Loucy (cell line): ENCODE measurements at regions not wholly inside any gene's neighbourhood (a gene's known extent, or its start where the extent isn't known, plus 50 kb on each side); places are given as distances from the start of the nearest gene placed in this dataset.

ENCODE experiments used
- H2AFZ ChIP-seq: fragments of 200-600 bp; sonication (generic); 2 replicates; pipeline ENCODE4 v1.6.0; 2016; ENCODE audit warnings: antibody characterized with exemption, mild to moderate bottlenecking, low read length, moderate library complexity
- H3F3A ChIP-seq: fragments of 200-600 bp; 2 replicates; pipeline ENCODE4 v1.6.0; 2016; ENCODE audit warnings: antibody characterized with exemption, low read depth, mild to moderate bottlenecking
- H3K27me3 ChIP-seq: fragments of 200-600 bp; sonication (generic); 2 replicates; pipeline ENCODE4 v1.6.1; 2014; ENCODE audit warnings: low read length, mild to moderate bottlenecking; ENCODE audit not compliant: insufficient read depth, poor library complexity, severe bottlenecking
- H3K36me3 ChIP-seq: fragments of 200-600 bp; sonication (generic); 2 replicates; pipeline ENCODE4 v1.6.1; 2016; ENCODE audit warnings: low read length; ENCODE audit not compliant: insufficient read depth
- H3K4me1 ChIP-seq: fragments of 200-600 bp; sonication (generic); 2 replicates; pipeline ENCODE4 v1.5.1; 2014; ENCODE audit warnings: low read length, mild to moderate bottlenecking; ENCODE audit not compliant: insufficient read depth, poor library complexity, severe bottlenecking
- H3K4me2 ChIP-seq: fragments of 200-600 bp; sonication (generic); 2 replicates; pipeline ENCODE4 v1.6.0; 2014; ENCODE audit warnings: antibody characterized with exemption, low read length, low read depth, mild to moderate bottlenecking; ENCODE audit not compliant: poor library complexity, severe bottlenecking
- H3K4me3 ChIP-seq: fragments of 200-600 bp; sonication (generic); 2 replicates; pipeline ENCODE4 v1.5.1; 2014; ENCODE audit warnings: low read length, mild to moderate bottlenecking, mixed read lengths; ENCODE audit not compliant: poor library complexity, severe bottlenecking
- H3K79me2 ChIP-seq: fragments of 200-600 bp; sonication (generic); 2 replicates; pipeline ENCODE4 v1.6.1; 2014; ENCODE audit warnings: low read length; ENCODE audit not compliant: insufficient read depth
- H3K9ac ChIP-seq: fragments of 200-600 bp; sonication (generic); 2 replicates; pipeline ENCODE4 v1.6.0; 2014; ENCODE audit warnings: mild to moderate bottlenecking, low read depth, low read length, moderate library complexity; ENCODE audit not compliant: poor library complexity, severe bottlenecking
- H3K9me2 ChIP-seq: fragments of 200-600 bp; sonication (generic); replicated peaks from 2 replicates; pipeline ENCODE4 v1.6.1; 2016; ENCODE audit warnings: low read depth, low read length, mixed read lengths
- H3K9me3 ChIP-seq: fragments of 200-600 bp; sonication (generic); 2 replicates; pipeline ENCODE4 v1.6.1; 2014; ENCODE audit warnings: mild to moderate bottlenecking, antibody characterized with exemption, low read length, low read depth; ENCODE audit not compliant: insufficient read depth
- H4K20me1 ChIP-seq: fragments of 200-600 bp; sonication (generic); 2 replicates; pipeline ENCODE4 v1.6.0; 2014; ENCODE audit warnings: antibody characterized with exemption, low read length, mild to moderate bottlenecking; ENCODE audit not compliant: insufficient read depth, poor library complexity, severe bottlenecking
- CTCF ChIP-seq: fragments of 200-600 bp; sonication (generic); conservative IDR thresholded peaks from 2 replicates; pipeline ENCODE4 v1.5.1; 2014; ENCODE audit warnings: mild to moderate bottlenecking, antibody characterized with exemption, low read length
- EZH2phosphoT487 ChIP-seq: fragments of 200-600 bp; IDR thresholded peaks from 2 replicates; pipeline ENCODE4 v1.6.1; 2018; ENCODE audit warnings: antibody characterized with exemption, mild to moderate bottlenecking, moderate library complexity, borderline replicate concordance

- Histone ChIP-seq H3K36me3 (no peaks in the 10 kb centered on the region), H3K79me2 (no peaks in the 10 kb centered on the region), H3F3A (no peaks in the 10 kb centered on the region), H3K4me2 (no peak overlapping the region), H2AFZ (no peak overlapping the region), H3K27me3 (no peaks in the 10 kb centered on the region), H3K9ac (no peak overlapping the region), H4K20me1 (no peaks in the 10 kb centered on the region), H3K4me3 (no peak overlapping the region), H3K9me2 (no peaks in the 10 kb centered on the region), H3K4me1 (no peaks in the 10 kb centered on the region), H3K9me3 (no peaks in the 10 kb centered on the region)
- TF ChIP-seq EZH2phosphoT487 = no peak
These were observed 459.0 kb downstream of the KLF5 start for GRCh38 chr13:73517766-73518165.

- Histone ChIP-seq H3K9me3 (no peaks in the 10 kb centered on the region), H3K4me2 (no peak overlapping the region)
These were observed 457.9 kb downstream of the KLF5 start for GRCh38 chr13:73516731-73517130.

GRCh38 chr13:73514208-73514607 is 455.4 kb downstream of the KLF5 start:
- no peak overlapping the region for H3K9ac ChIP-seq
- no peaks in the 10 kb centered on the region for H4K20me1 ChIP-seq
- H3F3A ChIP-seq = no peaks in the 10 kb centered on the region
- H3K36me3 ChIP-seq = no peaks in the 10 kb centered on the region
- H3K9me2 ChIP-seq = no peaks in the 10 kb centered on the region
- no peaks in the 10 kb centered on the region for H3K4me1 ChIP-seq
- no peak overlapping the region for H3K4me2 ChIP-seq
- no peaks in the 10 kb centered on the region for H3K9me3 ChIP-seq
- H2AFZ ChIP-seq = no peak overlapping the region
- H3K27me3 ChIP-seq = no peaks in the 10 kb centered on the region
- TF ChIP-seq EZH2phosphoT487 (no peak), CTCF (no peak)
- H3K4me3 ChIP-seq = no peak overlapping the region
- no peaks in the 10 kb centered on the region for H3K79me2 ChIP-seq

More at GRCh38 chr13:73516731-73517130, 457.9 kb downstream of the KLF5 start:
- no peak overlapping the region for H3K4me3 ChIP-seq
- no peaks in the 10 kb centered on the region for H4K20me1 ChIP-seq
- H3K9me2 ChIP-seq = no peaks in the 10 kb centered on the region
- no peak overlapping the region for H3K9ac ChIP-seq
- H2AFZ ChIP-seq = no peak overlapping the region
- H3K79me2 ChIP-seq = no peaks in the 10 kb centered on the region
- TF ChIP-seq EZH2phosphoT487 (no peak), CTCF (no peak)
- H3F3A ChIP-seq = no peaks in the 10 kb centered on the region
- no peaks in the 10 kb centered on the region for H3K36me3 ChIP-seq
- no peaks in the 10 kb centered on the region for H3K4me1 ChIP-seq
- no peaks in the 10 kb centered on the region for H3K27me3 ChIP-seq

GRCh38 chr13:73513751-73514150 is 454.9 kb downstream of the KLF5 start:
- no peaks in the 10 kb centered on the region for H3K9me2 ChIP-seq
- no peaks in the 10 kb centered on the region for H3K27me3 ChIP-seq
- H3K9ac ChIP-seq = no peak overlapping the region
- no peak for TF ChIP-seq EZH2phosphoT487
- TF ChIP-seq CTCF = no peak
- H3K4me3 ChIP-seq = no peak overlapping the region
- no peak overlapping the region for H3K4me2 ChIP-seq
- no peaks in the 10 kb centered on the region for H3K4me1 ChIP-seq
- no peaks in the 10 kb centered on the region for H3K79me2 ChIP-seq
- H4K20me1 ChIP-seq = no peaks in the 10 kb centered on the region
- H3F3A ChIP-seq = no peaks in the 10 kb centered on the region
- H3K9me3 ChIP-seq = no peaks in the 10 kb centered on the region
- no peak overlapping the region for H2AFZ ChIP-seq
- no peaks in the 10 kb centered on the region for H3K36me3 ChIP-seq
